Cardiac fibroblast (primary cell): ENCODE measurements at regions not wholly inside any gene's neighbourhood (a gene's known extent, or its start where the extent isn't known, plus 50 kb on each side); places are given as distances from the start of the nearest gene placed in this dataset.
"Not testable (repeated sequence)": the region's sequence is repeated elsewhere in the genome, so short reads cannot be mapped to it uniquely, and the experiment has no call there.

Experiments
- DNase-seq, 2 donors: peaks; one replicate each; pipeline versions ENCODE4 v3.0.0 to v3.0.0-alpha.2; 2010; ENCODE audit warnings: low read depth in 2 of 2
- H3K4me3 ChIP-seq, 2 donors: replicated peaks in 1 of 2; 1 replicate in 1 of 2; 2 replicates in 1 of 2; pipeline ENCODE4 v1.5.1; 2011; ENCODE audit warnings: low read depth in 2 of 2, low read length in 2 of 2, mild to moderate bottlenecking in 2 of 2, moderate library complexity in 1 of 2
- TF ChIP-seq, protein P1 (sequence below): IDR thresholded peaks from one replicate; pipeline ENCODE4 v1.5.1; 2011; ENCODE audit warnings: low read depth, mild to moderate bottlenecking, low read length, inconsistent platforms

DNA sequence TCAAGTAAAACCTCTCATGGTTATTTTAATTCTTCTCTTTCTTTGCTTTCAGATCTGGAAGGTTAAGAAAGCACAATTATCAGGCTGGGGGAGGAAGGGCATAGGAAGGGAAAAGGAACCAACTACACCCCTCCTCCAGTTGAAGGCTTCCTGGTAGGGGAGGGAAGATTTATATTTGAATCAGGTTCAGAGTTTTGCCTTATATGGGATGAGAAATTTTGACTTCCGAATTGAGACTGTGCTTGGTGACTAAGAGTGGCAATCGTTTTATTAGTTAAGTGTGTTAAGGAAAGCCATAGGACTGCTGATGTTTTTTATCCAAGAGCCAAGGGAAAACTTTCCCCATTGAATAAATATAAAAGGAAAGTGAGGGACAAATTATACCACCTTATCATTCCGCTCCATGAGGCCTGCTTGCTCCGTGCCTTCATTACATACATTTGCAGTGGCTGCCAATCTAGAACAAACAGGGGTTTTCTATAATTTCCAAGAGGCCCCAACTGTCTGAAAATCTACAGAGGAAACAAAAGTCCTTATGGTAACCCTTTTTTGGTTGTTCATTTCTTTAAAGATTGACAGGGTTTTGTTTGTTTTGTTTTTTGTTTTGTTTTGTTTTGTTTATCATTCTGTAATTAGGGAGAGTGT lies 115.7 kb upstream of the EPB41L4A start:
- H3K4me3 ChIP-seq, result no peak overlapping the region
- TF ChIP-seq, protein P1, sequence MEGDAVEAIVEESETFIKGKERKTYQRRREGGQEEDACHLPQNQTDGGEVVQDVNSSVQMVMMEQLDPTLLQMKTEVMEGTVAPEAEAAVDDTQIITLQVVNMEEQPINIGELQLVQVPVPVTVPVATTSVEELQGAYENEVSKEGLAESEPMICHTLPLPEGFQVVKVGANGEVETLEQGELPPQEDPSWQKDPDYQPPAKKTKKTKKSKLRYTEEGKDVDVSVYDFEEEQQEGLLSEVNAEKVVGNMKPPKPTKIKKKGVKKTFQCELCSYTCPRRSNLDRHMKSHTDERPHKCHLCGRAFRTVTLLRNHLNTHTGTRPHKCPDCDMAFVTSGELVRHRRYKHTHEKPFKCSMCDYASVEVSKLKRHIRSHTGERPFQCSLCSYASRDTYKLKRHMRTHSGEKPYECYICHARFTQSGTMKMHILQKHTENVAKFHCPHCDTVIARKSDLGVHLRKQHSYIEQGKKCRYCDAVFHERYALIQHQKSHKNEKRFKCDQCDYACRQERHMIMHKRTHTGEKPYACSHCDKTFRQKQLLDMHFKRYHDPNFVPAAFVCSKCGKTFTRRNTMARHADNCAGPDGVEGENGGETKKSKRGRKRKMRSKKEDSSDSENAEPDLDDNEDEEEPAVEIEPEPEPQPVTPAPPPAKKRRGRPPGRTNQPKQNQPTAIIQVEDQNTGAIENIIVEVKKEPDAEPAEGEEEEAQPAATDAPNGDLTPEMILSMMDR, result no peak
- DNase-seq, result peak in 1 of 2 donors; percentile 9

DNA sequence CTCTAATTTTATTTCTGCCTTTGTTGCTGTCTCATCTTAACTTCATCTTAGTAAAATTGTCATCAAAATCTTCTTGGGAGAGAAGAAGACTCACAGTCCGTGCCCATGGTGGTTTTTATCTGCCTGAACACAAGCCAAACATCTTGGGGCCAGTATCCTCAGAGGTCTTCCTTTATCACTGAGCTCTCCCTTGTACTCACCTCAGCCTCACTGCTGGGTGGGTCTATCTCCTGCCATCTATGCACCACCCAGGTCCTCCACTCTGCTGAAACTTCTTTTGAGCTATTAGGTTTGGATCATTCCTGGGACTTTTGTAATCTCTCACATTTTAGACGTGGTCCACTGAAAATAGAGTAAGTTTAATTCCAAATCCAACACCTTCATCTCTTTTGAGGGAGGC lies 116.3 kb upstream of the EPB41L4A start:
- H3K4me3 ChIP-seq, result no peak overlapping the region
- no peak for DNase-seq
- TF ChIP-seq, protein P1, result no peak

DNA sequence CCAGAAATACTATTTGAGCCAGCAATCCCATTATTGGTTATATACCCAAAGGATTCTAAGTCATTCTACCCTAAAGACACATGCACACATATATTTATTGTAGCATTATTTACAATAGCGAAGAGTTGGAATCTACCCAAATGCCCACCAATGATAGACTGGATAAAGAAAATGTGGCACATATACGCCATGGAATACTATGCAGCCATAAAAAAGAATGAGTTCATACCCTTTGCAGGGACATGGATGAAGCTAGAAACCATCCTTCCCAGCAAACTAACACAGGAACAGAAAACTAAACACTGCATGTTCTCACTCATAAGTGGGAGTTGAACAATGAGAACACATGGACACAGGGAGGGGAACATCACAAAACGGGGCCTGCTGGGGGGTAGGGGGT lies 125.5 kb upstream of the EPB41L4A start:
- DNase-seq, H3K4me3 ChIP-seq: not testable (repeated sequence)

DNA sequence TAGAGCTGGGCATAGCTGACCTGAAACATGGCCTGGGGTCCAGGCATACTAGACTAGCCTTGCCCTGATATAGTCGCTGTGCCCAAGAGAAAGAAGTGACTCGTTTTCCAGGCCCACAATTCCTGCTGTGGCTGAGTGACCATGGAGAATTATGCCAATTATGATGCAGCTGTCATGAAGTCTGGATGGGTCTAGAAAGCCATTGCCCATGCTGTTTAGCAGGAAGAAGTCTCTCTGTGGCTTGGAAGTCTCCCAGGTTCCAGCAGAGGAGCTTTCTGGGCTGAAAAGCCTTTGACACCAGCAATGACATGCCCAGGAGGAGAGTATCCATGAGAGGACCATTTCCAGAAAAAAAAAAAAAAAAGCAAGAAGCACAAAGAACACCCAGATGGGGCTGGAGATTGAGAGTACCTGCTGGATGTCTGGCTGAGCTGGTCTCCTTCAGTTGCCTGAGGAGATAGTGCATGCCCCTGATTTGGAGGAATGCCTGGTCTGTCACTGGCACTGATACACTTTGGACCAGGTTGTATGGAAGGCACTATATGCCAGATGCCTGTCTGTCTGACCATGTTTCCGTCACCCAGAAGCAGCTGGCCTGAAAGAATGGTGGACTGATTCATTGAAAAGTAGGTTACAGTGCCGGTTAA lies 128.0 kb upstream of the EPB41L4A start:
- TF ChIP-seq, protein P1, result no peak
- no peak for DNase-seq
- no peak overlapping the region for H3K4me3 ChIP-seq

DNA sequence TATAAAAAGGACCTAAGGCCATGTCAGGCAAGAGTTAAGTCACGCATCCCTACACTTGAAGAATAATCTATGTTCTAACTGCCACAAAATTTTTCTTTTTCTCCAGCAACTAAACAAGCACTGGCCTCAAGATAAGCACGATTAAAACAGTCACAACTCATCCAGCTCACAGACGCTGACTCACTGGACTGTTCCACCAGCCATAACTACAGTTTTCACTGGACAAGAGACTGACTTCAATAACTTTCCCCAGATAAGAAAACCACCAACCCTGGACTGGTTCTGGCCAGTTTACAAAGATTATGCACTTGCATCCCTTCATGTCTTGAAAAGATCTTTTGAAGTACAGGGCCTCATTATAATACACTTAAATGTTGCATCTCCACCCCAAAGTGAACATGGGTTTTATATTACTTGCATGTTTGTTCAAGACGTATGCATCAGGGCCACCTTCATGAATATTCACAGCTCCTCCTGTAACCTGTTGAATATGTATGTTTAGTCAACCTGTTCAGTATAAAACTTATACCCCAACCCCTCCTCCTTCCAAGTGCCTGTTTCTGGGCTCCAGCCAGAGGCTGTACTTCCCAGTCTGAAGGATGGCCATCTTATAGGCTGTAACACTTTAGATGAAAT lies 129.3 kb upstream of the EPB41L4A start:
- TF ChIP-seq, protein P1, result no peak
- H3K4me3 ChIP-seq, result no peak overlapping the region
- DNase-seq, result peak; percentile 71 to 86

DNA sequence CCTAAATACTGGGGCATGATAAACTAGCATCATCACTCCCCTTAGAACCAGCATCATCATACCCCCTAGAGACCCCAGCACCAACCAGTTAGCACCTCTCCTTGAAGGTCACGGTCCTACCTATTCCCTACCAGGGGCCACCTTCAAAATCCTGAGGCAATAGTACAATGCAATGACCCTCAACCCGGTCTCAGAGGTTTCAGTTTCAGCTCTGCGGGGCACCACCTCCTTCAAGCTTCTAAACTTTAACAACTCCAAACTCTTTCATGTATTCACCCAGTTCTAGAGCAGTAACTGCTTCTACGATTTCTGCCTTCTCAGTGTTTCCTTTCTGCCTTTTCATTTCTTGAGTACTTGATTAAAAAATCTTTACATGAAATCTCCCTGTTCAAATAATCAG lies 130.1 kb upstream of the EPB41L4A start:
- no peak overlapping the region for H3K4me3 ChIP-seq
- TF ChIP-seq, protein P1, result no peak
- DNase-seq, result no peak

DNA sequence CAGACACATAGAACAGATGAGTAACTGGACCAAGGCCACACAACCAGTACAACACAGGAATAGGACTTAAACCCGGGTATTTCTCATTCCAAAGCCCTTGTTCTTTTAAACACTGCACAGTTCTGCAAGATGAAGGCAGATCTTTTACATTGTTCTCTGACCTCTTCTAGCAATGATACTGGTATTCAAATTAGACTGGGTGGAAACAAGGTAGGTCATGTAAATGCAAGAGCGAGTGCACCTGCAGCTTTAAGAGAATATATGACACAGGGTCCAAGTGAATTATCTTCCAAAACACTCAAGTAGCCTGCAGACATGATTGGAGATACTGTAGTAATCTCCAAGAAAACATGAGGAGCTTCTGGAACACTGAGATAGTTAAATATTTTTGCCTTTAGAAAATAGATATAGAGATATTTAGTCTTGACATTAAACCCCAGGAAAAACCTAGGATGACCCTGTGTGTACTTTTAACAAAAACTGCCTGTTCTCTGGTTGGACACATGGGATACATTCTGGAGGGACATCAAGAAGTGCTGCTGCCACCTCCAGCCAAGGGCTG lies 130.6 kb upstream of the EPB41L4A start:
- TF ChIP-seq, protein P1, result no peak
- H3K4me3 ChIP-seq, result no peak overlapping the region
- no peak for DNase-seq
